GM13976 (cell line): ENCODE measurements at regions not wholly inside any gene's neighbourhood (a gene's known extent, or its start where the extent isn't known, plus 50 kb on each side); places are given as distances from the start of the nearest gene placed in this dataset.

Experiments
- DNase-seq: peaks from one replicate; pipeline ENCODE4 v3.0.0; 2012; ENCODE audit warnings: low spot score
- CTCF ChIP-seq: IDR thresholded peaks from 2 replicates; pipeline ENCODE4 v1.5.1; 2012; ENCODE audit warnings: borderline replicate concordance, mild to moderate bottlenecking; ENCODE audit not compliant: insufficient read depth; ENCODE audit errors: extremely low read depth, missing control alignments, control extremely low read depth
- in situ Hi-C: fragments of 300-500 bp; cut with MboI; formaldehyde crosslinking; loops from one replicate; pipeline ENCODE4 v1.12.0; 2022; ENCODE audit warnings: low sequenced_read_pairs, mixed read lengths, inconsistent platforms; ENCODE audit not compliant: unreplicated experiment

- no peak for TF ChIP-seq CTCF
- in situ Hi-C loops: no loop called here
- DNase-seq: no peak
These were observed 58.8 kb downstream of the SPRY1 start for GRCh38 chr4:123455360-123455759.

- no peak for TF ChIP-seq CTCF
- no peak for DNase-seq
- in situ Hi-C loops: no loop called here
These were observed 65.4 kb downstream of the SPRY1 start for GRCh38 chr4:123462007-123462406.

GRCh38 chr4:123463869-123464268 lies 67.3 kb downstream of the SPRY1 start:
- in situ Hi-C loops: no loop called here

GRCh38 chr4:123465416-123465815 lies 68.8 kb downstream of the SPRY1 start:
- no peak for DNase-seq
- TF ChIP-seq CTCF: no peak
- in situ Hi-C loops: no loop called here

More at GRCh38 chr4:123463869-123464268, 67.3 kb downstream of the SPRY1 start:
- TF ChIP-seq CTCF: no peak
- DNase-seq: no peak

- DNase-seq: no peak
- in situ Hi-C loops: no loop called here
- no peak for TF ChIP-seq CTCF
These were observed 69.6 kb downstream of the SPRY1 start for GRCh38 chr4:123466080-123466785.

GRCh38 chr4:123468479-123469031 lies 72.0 kb downstream of the SPRY1 start:
- no peak for DNase-seq
- in situ Hi-C loops: no loop called here
- no peak for TF ChIP-seq CTCF
